SK-N-SH (cell line): ENCODE measurements at regions not wholly inside any gene's neighbourhood (a gene's known extent, or its start where the extent isn't known, plus 50 kb on each side); places are given as distances from the start of the nearest gene placed in this dataset.

Source experiments
- CTCF ChIA-PET: fragments of 300-600, 350-600 bp; formaldehyde crosslinking; extraction: SDS; loops from one replicate; lab custom pipeline; 2021; lab: Yijun Ruan, JAX
- POLR2A ChIA-PET: fragments of 350-600 bp; sonication (Branson Sonifier 250); formaldehyde crosslinking; extraction: SDS; loops from one replicate; lab custom pipeline; 2020; ENCODE audit warnings: antibody characterized with exemption, inconsistent platforms; lab: Yijun Ruan, JAX
- DNase-seq: peaks from one replicate; pipeline ENCODE4 v3.0.0; 2012
- H2AFZ ChIP-seq: fragments of 200-600 bp; sonication (generic); 2 replicates; pipeline ENCODE4 v1.8.1; 2016; ENCODE audit warnings: antibody characterized with exemption, mild to moderate bottlenecking, low read depth
- H3F3A ChIP-seq: fragments of 200-600 bp; sonication (generic); replicated peaks from 2 replicates; pipeline ENCODE3; 2016; ENCODE audit warnings: antibody characterized with exemption, mild to moderate bottlenecking; ENCODE audit not compliant: insufficient read depth
- H3K27ac ChIP-seq, 2 experiments: fragments of 200-500 bp in 1 of 2; fragments of 200-600 bp in 1 of 2; sonication (Bioruptor generic) in 1 of 2; sonication (generic), shearing (Covaris generic) in 1 of 2; 2 replicates each; pipeline versions ENCODE4 v1.5.1 to v1.6.1; 2014 to 2016; ENCODE audit warnings: low read depth in 2 of 2, inconsistent platforms in 1 of 2, low read length in 1 of 2, mild to moderate bottlenecking in 1 of 2, mixed read lengths in 1 of 2
- H3K27me3 ChIP-seq: fragments of 200-600 bp; sonication (generic), shearing (Covaris generic); 2 replicates; pipeline ENCODE4 v1.6.1; 2016; ENCODE audit warnings: mixed run types; ENCODE audit not compliant: insufficient read depth
- H3K36me3 ChIP-seq, 2 experiments: fragments of 200-500 bp in 1 of 2; fragments of 200-600 bp in 1 of 2; sonication (Bioruptor generic) in 1 of 2; sonication (generic) in 1 of 2; replicated peaks in 1 of 2; 2 replicates each; pipeline versions ENCODE3 to v1.5.1; 2014 to 2016; ENCODE audit warnings: low read length in 1 of 2, mild to moderate bottlenecking in 1 of 2; ENCODE audit not compliant: insufficient read depth in 2 of 2, control insufficient read depth in 1 of 2
- H3K4me1 ChIP-seq, 2 experiments: fragments of 200-500 bp in 1 of 2; fragments of 200-600 bp in 1 of 2; sonication (Bioruptor generic) in 1 of 2; sonication (generic), shearing (Covaris generic) in 1 of 2; 2 replicates each; pipeline versions ENCODE4 v1.5.1 to v1.6.1; 2014 to 2016; ENCODE audit warnings: low read depth in 1 of 2, low read length in 1 of 2, mixed run types in 1 of 2; ENCODE audit not compliant: insufficient read depth in 2 of 2, control insufficient read depth in 1 of 2
- H3K4me2 ChIP-seq: fragments of 200-600 bp; sonication (generic), shearing (Covaris generic); 2 replicates; pipeline ENCODE4 v1.6.1; 2017; ENCODE audit warnings: mixed run types
- H3K4me3 ChIP-seq, 2 experiments: fragments of 200-500 bp in 1 of 2; fragments of 200-600 bp in 1 of 2; sonication (Bioruptor generic) in 1 of 2; sonication (generic), shearing (Covaris generic) in 1 of 2; 2 replicates each; pipeline versions ENCODE4 v1.5.1 to v1.8.1; 2014 to 2016; ENCODE audit warnings: low read depth in 2 of 2, inconsistent platforms in 1 of 2, low read length in 1 of 2, mild to moderate bottlenecking in 1 of 2, mixed read lengths in 1 of 2, moderate library complexity in 1 of 2
- H3K79me2 ChIP-seq: fragments of 200-600 bp; sonication (generic); 2 replicates; pipeline ENCODE4 v1.8.1; 2017; ENCODE audit warnings: mild to moderate bottlenecking; ENCODE audit not compliant: insufficient read depth
- H3K9ac ChIP-seq: fragments of 200-600 bp; sonication (generic); 2 replicates; pipeline ENCODE4 v1.6.1; 2017; ENCODE audit warnings: mixed run types
- H3K9me2 ChIP-seq: fragments of 200-600 bp; sonication (generic); 2 replicates; pipeline ENCODE4 v1.6.1; 2017; ENCODE audit warnings: mixed run types
- H3K9me3 ChIP-seq: fragments of 200-600 bp; sonication (generic); 2 replicates; pipeline ENCODE4 v1.6.1; 2017; ENCODE audit warnings: mixed run types, mild to moderate bottlenecking, moderate library complexity
- H4K20me1 ChIP-seq: fragments of 200-600 bp; sonication (generic); 2 replicates; pipeline ENCODE4 v1.6.1; 2017; ENCODE audit warnings: mild to moderate bottlenecking, mixed run types; ENCODE audit not compliant: insufficient read depth
- CHD2 ChIP-seq: fragments of 150-350 bp; IDR thresholded peaks from 2 replicates; pipeline ENCODE4 v1.6.1; 2018; ENCODE audit warnings: low read length; ENCODE audit not compliant: partially characterized antibody
- CTCF ChIP-seq: fragments of 200-600 bp; sonication (generic); IDR thresholded peaks from 2 replicates; pipeline ENCODE4 v1.6.1; 2017; ENCODE audit warnings: antibody characterized with exemption, mild to moderate bottlenecking, moderate library complexity
- FOSL2 ChIP-seq: IDR thresholded peaks from 2 replicates; pipeline ENCODE4 v1.4.0; 2012; ENCODE audit warnings: low read depth, mild to moderate bottlenecking, moderate library complexity, borderline replicate concordance
- FOXJ3 ChIP-seq: sonication (generic); formaldehyde crosslinking; IDR thresholded peaks from 2 replicates; pipeline ENCODE4 v1.5.1; 2020; ENCODE audit warnings: mild to moderate bottlenecking, missing genetic modification reagents
- FOXM1 ChIP-seq: IDR thresholded peaks from 2 replicates; pipeline ENCODE4 v1.4.0; 2012; ENCODE audit warnings: low read depth, mild to moderate bottlenecking
- NFIC ChIP-seq: IDR thresholded peaks from 2 replicates; pipeline ENCODE4 v1.4.0; 2012; ENCODE audit warnings: borderline replicate concordance
- RCOR1 ChIP-seq: fragments of 150-350 bp; IDR thresholded peaks from 2 replicates; pipeline ENCODE4 v1.6.1; 2017; ENCODE audit warnings: antibody characterized with exemption, low read length
- USF1 ChIP-seq: IDR thresholded peaks from 2 replicates; pipeline ENCODE4 v1.4.0; 2012; ENCODE audit warnings: low read depth, borderline replicate concordance
- ZBTB33 ChIP-seq: IDR thresholded peaks from 2 replicates; pipeline ENCODE4 v1.4.0; 2012; ENCODE audit warnings: low read depth, borderline replicate concordance
- WGBS: methylation state at CpG from one replicate; pipeline ENCODE4 v1.1.6; 2017; ENCODE audit warnings: low lambda C conversion rate; 5-methylcytosine and 5-hydroxymethylcytosine counted together

- no peak for DNase-seq
- no peaks in the 10 kb centered on the region for H3F3A ChIP-seq
- no peak overlapping the region for H2AFZ ChIP-seq
- H3K9me3 ChIP-seq = no peaks in the 10 kb centered on the region
- no peaks in the 10 kb centered on the region for H3K79me2 ChIP-seq
- no peaks in the 10 kb centered on the region for H3K36me3 ChIP-seq
- no peaks in the 10 kb centered on the region for H4K20me1 ChIP-seq
- TF ChIP-seq RCOR1 = no peak
- H3K4me3 ChIP-seq = no peak overlapping the region
- no peak overlapping the region for H3K9ac ChIP-seq
- no peak overlapping the region for H3K4me2 ChIP-seq
- H3K27me3 ChIP-seq = no peaks in the 10 kb centered on the region
- POLR2A ChIA-PET = no interaction called here
- WGBS = 32% methylated on average over 1 of the region's 1 CpG
- no peaks in the 10 kb centered on the region for H3K9me2 ChIP-seq
- H3K4me1 ChIP-seq = no peaks in the 10 kb centered on the region
- CTCF ChIA-PET = interaction anchor here (1.5 kb wide), 1 partner anchor 86 kb away, joined by 3 read pairs; no protein-coding TSS in a partner anchor
- no peak overlapping the region for H3K27ac ChIP-seq
Measured at GRCh38 chrX:22662776-22663175, 337.0 kb upstream of the DDX53 start.

- H3K4me2 ChIP-seq = no peak overlapping the region
- no peak overlapping the region for H3K9ac ChIP-seq
- no peaks in the 10 kb centered on the region for H3K4me1 ChIP-seq
- no peaks in the 10 kb centered on the region for H3K9me3 ChIP-seq
- CTCF ChIA-PET = no interaction called here
- H3F3A ChIP-seq = no peaks in the 10 kb centered on the region
- DNase-seq = no peak
- no peak overlapping the region for H3K27ac ChIP-seq
- TF ChIP-seq USF1 (no peak), RCOR1 (no peak), FOXJ3 (CRISPR knock-in tag) (no peak), FOXM1 (no peak), ZBTB33 (no peak), CHD2 (no peak), FOSL2 (no peak), CTCF (no peak), NFIC (no peak)
- no peaks in the 10 kb centered on the region for H3K9me2 ChIP-seq
- H3K79me2 ChIP-seq = no peaks in the 10 kb centered on the region
- H3K36me3 ChIP-seq = no peaks in the 10 kb centered on the region
- POLR2A ChIA-PET = no interaction called here
- 26% methylated on average over 3 of the region's 3 CpGs for WGBS
- no peaks in the 10 kb centered on the region for H4K20me1 ChIP-seq
- no peak overlapping the region for H2AFZ ChIP-seq
- H3K27me3 ChIP-seq = no peaks in the 10 kb centered on the region
- H3K4me3 ChIP-seq = no peak overlapping the region
Measured at GRCh38 chrX:22664826-22665225, 334.9 kb upstream of the DDX53 start.
